RWPE2 (cell line): ENCODE measurements at regions not wholly inside any gene's neighbourhood (a gene's known extent, or its start where the extent isn't known, plus 50 kb on each side); places are given as distances from the start of the nearest gene placed in this dataset.
A peak's percentile ranks its signal among the peaks of the same experiment; 100 is the strongest.

Experiments used
- ATAC-seq: fragments of 200-7000 bp; cut with Tn5 transposase; 3 replicates; pipeline ENCODE4 v1.9.1; 2021; ENCODE audit warnings: low read depth
- DNase-seq: peaks from one replicate; pipeline ENCODE4 v3.0.0-alpha.2; 2020; ENCODE audit warnings: low spot score
- H3K27ac ChIP-seq: fragments of 450-650 bp; 2 replicates; pipeline ENCODE4 v1.5.1; 2017; ENCODE audit warnings: mild to moderate bottlenecking; ENCODE audit not compliant: poor library complexity, severe bottlenecking
- H3K27me3 ChIP-seq: fragments of 250-450 bp; sonication (Bioruptor Pico); 2 replicates; pipeline ENCODE4 v1.5.1; 2021; ENCODE audit warnings: mild to moderate bottlenecking, moderate library complexity; ENCODE audit not compliant: insufficient read depth, poor library complexity, severe bottlenecking
- H3K36me3 ChIP-seq: fragments of 250-450 bp; sonication (Bioruptor Pico); 2 replicates; pipeline ENCODE4 v1.5.1; 2020; ENCODE audit warnings: low read depth, mild to moderate bottlenecking, moderate library complexity
- H3K4me1 ChIP-seq: fragments of 250-450 bp; sonication (Bioruptor Pico); 2 replicates; pipeline ENCODE4 v1.5.1; 2021; ENCODE audit warnings: mild to moderate bottlenecking, moderate library complexity; ENCODE audit not compliant: insufficient read depth, poor library complexity, severe bottlenecking
- H3K4me3 ChIP-seq: fragments of 250-450 bp; sonication (Bioruptor Pico); 2 replicates; pipeline ENCODE4 v1.5.1; 2021; ENCODE audit warnings: mild to moderate bottlenecking, moderate library complexity; ENCODE audit not compliant: severe bottlenecking
- H3K9me3 ChIP-seq: fragments of 250-450 bp; sonication (Bioruptor Pico); 2 replicates; pipeline ENCODE4 v1.5.1; 2021; ENCODE audit warnings: mild to moderate bottlenecking, moderate library complexity; ENCODE audit not compliant: severe bottlenecking
- TF ChIP-seq, protein P1 (sequence below): fragments of 450-650 bp; IDR thresholded peaks from one replicate; pipeline ENCODE4 v1.5.1; 2017; ENCODE audit warnings: mild to moderate bottlenecking, moderate library complexity; ENCODE audit not compliant: poor library complexity, severe bottlenecking

DNA sequence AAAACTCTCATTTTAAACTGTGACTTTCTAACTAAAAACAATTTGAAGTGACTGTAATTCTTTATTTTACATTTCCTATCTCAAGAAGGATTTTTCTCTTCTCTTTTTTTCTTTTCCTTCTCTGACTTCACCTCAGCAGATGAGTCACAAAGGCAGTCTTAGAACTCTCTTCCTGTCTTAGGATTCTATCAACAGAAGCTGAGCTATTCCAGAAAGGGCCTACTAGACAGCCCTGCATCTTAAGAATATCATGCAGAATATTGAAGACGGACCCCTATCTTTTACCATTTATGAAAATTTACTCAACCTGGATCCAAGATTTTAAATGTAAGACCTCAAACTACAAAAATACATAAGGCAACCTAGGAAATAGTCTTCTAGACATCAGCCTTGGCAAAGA lies 365.7 kb upstream of the SEMA3C start:
- TF ChIP-seq, protein P1, sequence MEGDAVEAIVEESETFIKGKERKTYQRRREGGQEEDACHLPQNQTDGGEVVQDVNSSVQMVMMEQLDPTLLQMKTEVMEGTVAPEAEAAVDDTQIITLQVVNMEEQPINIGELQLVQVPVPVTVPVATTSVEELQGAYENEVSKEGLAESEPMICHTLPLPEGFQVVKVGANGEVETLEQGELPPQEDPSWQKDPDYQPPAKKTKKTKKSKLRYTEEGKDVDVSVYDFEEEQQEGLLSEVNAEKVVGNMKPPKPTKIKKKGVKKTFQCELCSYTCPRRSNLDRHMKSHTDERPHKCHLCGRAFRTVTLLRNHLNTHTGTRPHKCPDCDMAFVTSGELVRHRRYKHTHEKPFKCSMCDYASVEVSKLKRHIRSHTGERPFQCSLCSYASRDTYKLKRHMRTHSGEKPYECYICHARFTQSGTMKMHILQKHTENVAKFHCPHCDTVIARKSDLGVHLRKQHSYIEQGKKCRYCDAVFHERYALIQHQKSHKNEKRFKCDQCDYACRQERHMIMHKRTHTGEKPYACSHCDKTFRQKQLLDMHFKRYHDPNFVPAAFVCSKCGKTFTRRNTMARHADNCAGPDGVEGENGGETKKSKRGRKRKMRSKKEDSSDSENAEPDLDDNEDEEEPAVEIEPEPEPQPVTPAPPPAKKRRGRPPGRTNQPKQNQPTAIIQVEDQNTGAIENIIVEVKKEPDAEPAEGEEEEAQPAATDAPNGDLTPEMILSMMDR = no peak
- no peaks in the 10 kb centered on the region; the same call in 1 of the 2 replicates for H3K36me3 ChIP-seq
- no peak for DNase-seq

DNA sequence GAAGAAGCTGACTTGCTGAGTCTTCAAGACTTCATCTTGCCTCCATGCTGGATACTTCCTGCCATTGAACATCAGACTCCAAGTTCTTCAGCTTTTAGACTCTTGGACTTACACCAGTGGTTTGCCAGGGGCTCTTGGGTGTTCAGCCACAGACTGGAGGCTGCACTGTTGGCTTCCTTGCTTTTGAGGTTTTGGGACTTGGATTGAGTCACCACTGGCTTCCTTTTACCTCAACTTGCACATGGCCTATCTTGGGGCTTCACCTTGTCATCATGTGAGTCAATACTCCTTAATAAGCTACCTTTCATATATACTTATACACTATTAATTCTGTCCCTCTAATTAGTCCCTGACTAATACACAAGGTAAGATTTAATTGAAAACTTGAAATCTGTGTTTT lies 361.7 kb upstream of the SEMA3C start:
- no peak for DNase-seq
- peaks cover 13% of the 10 kb centered on the region for H3K4me1 ChIP-seq

More for the DNA sequence above, 365.7 kb upstream of the SEMA3C start:
- Histone ChIP-seq H3K27me3 (no peaks in the 10 kb centered on the region), H3K4me1 (peaks cover 13% of the 10 kb centered on the region), H3K9me3 (no peaks in the 10 kb centered on the region), H3K4me3 (no peak overlapping the region), H3K27ac (peak overlapping the region; percentile 77)
- peak; percentile 66; the same call in 1 of the 3 replicates for ATAC-seq

DNA sequence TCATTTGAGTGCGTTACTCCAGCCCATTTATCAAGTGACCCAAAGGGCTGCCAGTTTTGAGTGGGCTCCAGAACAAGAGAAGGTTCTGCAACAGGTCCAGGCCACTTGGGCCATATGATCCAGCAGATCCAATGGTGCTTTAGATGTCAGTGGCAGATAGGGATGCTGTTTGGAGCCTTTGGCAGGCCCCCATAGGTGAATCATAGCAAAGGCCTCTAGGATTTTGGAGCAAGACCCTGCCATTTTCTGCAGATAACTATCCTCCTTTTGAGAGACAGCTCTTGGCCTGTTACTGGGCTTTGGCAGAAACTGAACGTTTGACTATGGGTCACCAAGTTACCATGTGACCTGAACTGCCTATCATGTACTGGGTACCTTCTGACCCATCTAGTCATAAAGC lies 358.8 kb upstream of the SEMA3C start:
- Histone ChIP-seq H3K9me3 (no peaks in the 10 kb centered on the region), H3K4me1 (no peaks in the 10 kb centered on the region), H3K4me3 (no peak overlapping the region), H3K27me3 (no peaks in the 10 kb centered on the region), H3K36me3 (no peaks in the 10 kb centered on the region; the same call in 1 of the 2 replicates), H3K27ac (no peak overlapping the region)
- ATAC-seq = no peak
- no peak for DNase-seq
- TF ChIP-seq, protein P1 = no peak

More for the DNA sequence above, 361.7 kb upstream of the SEMA3C start:
- Histone ChIP-seq H3K27ac (no peak overlapping the region), H3K4me3 (no peak overlapping the region), H3K36me3 (no peaks in the 10 kb centered on the region; the same call in 1 of the 2 replicates), H3K9me3 (no peaks in the 10 kb centered on the region), H3K27me3 (no peaks in the 10 kb centered on the region)
- TF ChIP-seq, protein P1 = no peak
- no peak for ATAC-seq

DNA sequence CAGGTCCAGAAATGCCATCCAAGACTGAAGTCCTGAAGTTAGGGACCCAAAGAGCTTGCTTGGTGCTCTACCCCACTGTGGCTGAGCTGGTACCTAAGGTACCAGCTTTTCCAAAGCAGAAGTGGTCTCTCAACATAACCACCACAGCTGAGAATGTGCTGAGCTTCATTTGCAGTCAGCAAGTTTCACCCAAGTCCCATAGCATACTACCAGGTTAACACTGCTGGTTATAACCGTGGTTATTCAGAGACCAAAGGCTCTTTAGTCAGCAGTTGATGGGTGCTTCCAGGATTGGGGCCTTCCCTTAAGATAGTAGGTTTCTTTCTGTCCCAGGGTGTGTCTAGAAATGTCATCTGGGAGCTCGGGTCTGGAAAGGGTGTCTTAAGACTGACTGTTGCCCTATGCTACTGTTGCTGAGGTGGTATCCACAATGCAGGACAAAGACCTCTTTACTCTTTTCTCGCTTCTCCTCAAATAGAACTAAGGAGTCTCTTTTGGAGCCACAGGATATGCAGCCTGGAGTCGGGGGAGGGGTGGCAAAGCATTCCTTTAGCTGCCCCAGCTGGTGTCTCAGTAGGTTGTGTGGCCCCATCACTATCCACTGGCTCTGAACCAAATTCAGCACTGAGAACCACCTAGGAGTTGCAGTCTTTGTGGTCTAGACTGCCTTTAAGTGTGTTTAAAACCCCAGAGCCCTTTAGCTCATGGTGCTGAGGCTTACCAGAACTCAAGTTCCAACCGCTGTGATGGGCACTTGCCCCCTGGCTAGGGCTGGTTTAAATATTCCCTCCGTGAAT lies 354.9 kb upstream of the SEMA3C start:
- Histone ChIP-seq H3K27me3 (no peaks in the 10 kb centered on the region), H3K4me3 (no peak overlapping the region), H3K27ac (no peak overlapping the region), H3K4me1 (no peaks in the 10 kb centered on the region), H3K9me3 (no peaks in the 10 kb centered on the region), H3K36me3 (no peaks in the 10 kb centered on the region)
- TF ChIP-seq, protein P1 = no peak
- ATAC-seq (no peak), DNase-seq (no peak)

DNA sequence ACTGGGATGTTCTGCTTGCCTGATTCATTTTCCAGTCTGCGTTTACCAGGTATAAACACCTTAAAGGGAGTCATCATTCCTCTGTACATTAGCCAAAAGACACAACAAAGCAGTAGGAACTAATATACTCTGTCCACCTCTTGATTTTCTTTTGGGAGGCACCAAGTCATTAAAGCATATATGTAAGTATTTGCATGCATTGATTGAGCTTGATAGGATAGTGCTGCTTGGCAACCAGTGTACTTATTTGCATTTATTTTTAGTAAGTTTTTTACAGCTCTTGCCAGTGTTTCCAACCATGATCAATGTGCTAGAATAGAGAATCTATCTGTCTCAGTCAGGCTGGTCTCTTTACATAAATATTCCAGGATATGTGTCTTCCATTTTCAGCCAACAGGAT lies 353.3 kb upstream of the SEMA3C start:
- H3K27ac ChIP-seq = no peak overlapping the region
- ATAC-seq = no peak
- H3K27me3 ChIP-seq = no peaks in the 10 kb centered on the region

More for the DNA sequence above, 353.3 kb upstream of the SEMA3C start:
- Histone ChIP-seq H3K36me3 (no peaks in the 10 kb centered on the region), H3K4me3 (no peak overlapping the region), H3K4me1 (no peaks in the 10 kb centered on the region), H3K9me3 (no peaks in the 10 kb centered on the region)
- DNase-seq = no peak
- TF ChIP-seq, protein P1 = no peak
